Natural killer cell treated with Interleukin-12 subunit alpha and Interleukin-12 subunit beta and Interleukin-15 and Interleukin-18, amount 100 ng/mL, for 72 hours (primary cell): ENCODE measurements at regions not wholly inside any gene's neighbourhood (a gene's known extent, or its start where the extent isn't known, plus 50 kb on each side); places are given as distances from the start of the nearest gene placed in this dataset.

Experiments
- ATAC-seq, 2 donors: fragments of 150-1000 bp; cut with Tn5 transposase in 1 of 2; sonication (Bioruptor Pico), chemical (Tn5 transposase) in 1 of 2; 2 replicates each; pipeline ENCODE4 v1.10.0; 2021
- DNase-seq: peaks from one replicate; pipeline ENCODE4 v3.0.0; 2022; ENCODE audit warnings: low spot score
- H3K27ac Mint-ChIP-seq, 2 donors: 1 replicate in 1 of 2; 2 replicates in 1 of 2; pipeline ENCODE4 v1.8.0; 2022; ENCODE audit warnings: mixed read lengths in 2 of 2, mild to moderate bottlenecking in 1 of 2, moderate library complexity in 1 of 2
- H3K27me3 Mint-ChIP-seq, 2 donors: 1 replicate in 1 of 2; 2 replicates in 1 of 2; pipeline ENCODE4 v1.8.0; 2022; ENCODE audit warnings: mixed read lengths in 2 of 2
- H3K36me3 Mint-ChIP-seq: one replicate; pipeline ENCODE4 v1.8.0; 2022; ENCODE audit warnings: mixed read lengths
- H3K4me1 Mint-ChIP-seq, 2 donors: 1 replicate in 1 of 2; 2 replicates in 1 of 2; pipeline ENCODE4 v1.8.0; 2022; ENCODE audit warnings: low read depth in 2 of 2, mixed read lengths in 2 of 2, mild to moderate bottlenecking in 1 of 2
- H3K4me3 Mint-ChIP-seq: one replicate; pipeline ENCODE4 v1.8.0; 2022; ENCODE audit warnings: mixed read lengths
- H3K9me3 Mint-ChIP-seq: 2 replicates; pipeline ENCODE4 v1.8.0; 2022; ENCODE audit warnings: mixed read lengths

- Mint-ChIP-seq H3K36me3 (peaks cover 6% of the 10 kb centered on the region), H3K4me3 (no peak overlapping the region), H3K27me3 (peaks cover 0 to 8% of the 10 kb centered on the region in 2 donors), H3K4me1 (no peaks in the 10 kb centered on the region), H3K27ac (no peak overlapping the region), H3K9me3 (peaks cover 4% of the 10 kb centered on the region)
- ATAC-seq (peak in 1 of 2 donors; percentile 24), DNase-seq (no peak)
Measured at GRCh38 chr12:127696963-127697362, 570.0 kb upstream of the TMEM132C start.

GRCh38 chr12:127703026-127703425 lies 563.9 kb upstream of the TMEM132C start:
- peaks cover 4% of the 10 kb centered on the region for H3K9me3 Mint-ChIP-seq
- peaks cover 6% of the 10 kb centered on the region for H3K36me3 Mint-ChIP-seq
- H3K27me3 Mint-ChIP-seq, result no peaks in the 10 kb centered on the region
- H3K27ac Mint-ChIP-seq, result no peak overlapping the region
- no peak for ATAC-seq
- DNase-seq, result no peak
- no peak overlapping the region for H3K4me3 Mint-ChIP-seq
- no peaks in the 10 kb centered on the region for H3K4me1 Mint-ChIP-seq

GRCh38 chr12:127711108-127711507 lies 555.9 kb upstream of the TMEM132C start:
- no peaks in the 10 kb centered on the region for H3K4me1 Mint-ChIP-seq
- no peaks in the 10 kb centered on the region for H3K36me3 Mint-ChIP-seq
- H3K27ac Mint-ChIP-seq, result no peak overlapping the region
- H3K4me3 Mint-ChIP-seq, result no peak overlapping the region
- H3K9me3 Mint-ChIP-seq, result peaks cover 4% of the 10 kb centered on the region
- no peaks in the 10 kb centered on the region for H3K27me3 Mint-ChIP-seq
- DNase-seq (no peak), ATAC-seq (no peak)

- ATAC-seq, result no peak
Measured at GRCh38 chr12:127712561-127712960, 554.4 kb upstream of the TMEM132C start.

GRCh38 chr12:127716166-127716565 lies 550.8 kb upstream of the TMEM132C start:
- Mint-ChIP-seq H3K36me3 (no peaks in the 10 kb centered on the region), H3K27me3 (no peaks in the 10 kb centered on the region), H3K4me1 (no peaks in the 10 kb centered on the region), H3K9me3 (no peaks in the 10 kb centered on the region), H3K4me3 (no peak overlapping the region), H3K27ac (no peak overlapping the region)
- ATAC-seq (no peak), DNase-seq (no peak)

More at GRCh38 chr12:127712561-127712960, 554.4 kb upstream of the TMEM132C start:
- no peaks in the 10 kb centered on the region for H3K27me3 Mint-ChIP-seq
- no peaks in the 10 kb centered on the region for H3K4me1 Mint-ChIP-seq
- no peak for DNase-seq
- no peak overlapping the region for H3K27ac Mint-ChIP-seq
- H3K36me3 Mint-ChIP-seq, result no peaks in the 10 kb centered on the region
- H3K9me3 Mint-ChIP-seq, result peaks cover 4% of the 10 kb centered on the region
- H3K4me3 Mint-ChIP-seq, result no peak overlapping the region

GRCh38 chr12:127717278-127717677 lies 549.7 kb upstream of the TMEM132C start:
- no peak for ATAC-seq
- no peaks in the 10 kb centered on the region for H3K36me3 Mint-ChIP-seq
- no peak overlapping the region for H3K27ac Mint-ChIP-seq
- H3K4me3 Mint-ChIP-seq, result no peak overlapping the region
- H3K9me3 Mint-ChIP-seq, result peaks cover 2% of the 10 kb centered on the region
- no peak for DNase-seq
- no peaks in the 10 kb centered on the region for H3K4me1 Mint-ChIP-seq
- H3K27me3 Mint-ChIP-seq, result no peaks in the 10 kb centered on the region

- H3K27ac Mint-ChIP-seq, result no peak overlapping the region
- H3K4me1 Mint-ChIP-seq, result no peaks in the 10 kb centered on the region
- no peak for DNase-seq
- ATAC-seq, result no peak
- no peaks in the 10 kb centered on the region for H3K27me3 Mint-ChIP-seq
- H3K4me3 Mint-ChIP-seq, result no peak overlapping the region
- peaks cover 6% of the 10 kb centered on the region for H3K9me3 Mint-ChIP-seq
- H3K36me3 Mint-ChIP-seq, result no peaks in the 10 kb centered on the region
Measured at GRCh38 chr12:127720334-127720733, 546.6 kb upstream of the TMEM132C start.

- Mint-ChIP-seq H3K36me3 (no peaks in the 10 kb centered on the region), H3K4me1 (no peaks in the 10 kb centered on the region), H3K4me3 (no peak overlapping the region), H3K9me3 (peaks cover 6% of the 10 kb centered on the region), H3K27ac (no peak overlapping the region), H3K27me3 (no peaks in the 10 kb centered on the region)
- ATAC-seq (no peak), DNase-seq (no peak)
Measured at GRCh38 chr12:127722611-127723010, 544.4 kb upstream of the TMEM132C start.

GRCh38 chr12:127723251-127723650 lies 543.7 kb upstream of the TMEM132C start:
- peaks cover 6% of the 10 kb centered on the region for H3K9me3 Mint-ChIP-seq
- no peak for DNase-seq
- H3K4me1 Mint-ChIP-seq, result no peaks in the 10 kb centered on the region
- no peaks in the 10 kb centered on the region for H3K27me3 Mint-ChIP-seq
- no peak for ATAC-seq
- H3K4me3 Mint-ChIP-seq, result no peak overlapping the region
- H3K27ac Mint-ChIP-seq, result no peak overlapping the region
- H3K36me3 Mint-ChIP-seq, result no peaks in the 10 kb centered on the region

- no peak overlapping the region for H3K4me3 Mint-ChIP-seq
- no peak for DNase-seq
- no peak overlapping the region for H3K27ac Mint-ChIP-seq
- no peaks in the 10 kb centered on the region for H3K36me3 Mint-ChIP-seq
- H3K27me3 Mint-ChIP-seq, result no peaks in the 10 kb centered on the region
- H3K4me1 Mint-ChIP-seq, result no peaks in the 10 kb centered on the region
- ATAC-seq, result no peak
- H3K9me3 Mint-ChIP-seq, result peaks cover 13% of the 10 kb centered on the region
Measured at GRCh38 chr12:127726671-127727315, 540.2 kb upstream of the TMEM132C start.

- H3K27ac Mint-ChIP-seq, result no peak overlapping the region
- ATAC-seq (no peak), DNase-seq (no peak)
- H3K4me3 Mint-ChIP-seq, result no peak overlapping the region
- H3K4me1 Mint-ChIP-seq, result no peaks in the 10 kb centered on the region
- no peaks in the 10 kb centered on the region for H3K36me3 Mint-ChIP-seq
- no peaks in the 10 kb centered on the region for H3K27me3 Mint-ChIP-seq
- H3K9me3 Mint-ChIP-seq, result peaks cover 12% of the 10 kb centered on the region
Measured at GRCh38 chr12:127728285-127728684, 538.7 kb upstream of the TMEM132C start.

- Mint-ChIP-seq H3K36me3 (no peaks in the 10 kb centered on the region), H3K9me3 (peaks cover 14% of the 10 kb centered on the region), H3K4me3 (no peak overlapping the region), H3K27ac (no peak overlapping the region), H3K4me1 (no peaks in the 10 kb centered on the region), H3K27me3 (no peaks in the 10 kb centered on the region)
- DNase-seq, result no peak
- no peak for ATAC-seq
Measured at GRCh38 chr12:127728729-127729128, 538.2 kb upstream of the TMEM132C start.

- ATAC-seq (no peak), DNase-seq (no peak)
- no peak overlapping the region for H3K4me3 Mint-ChIP-seq
- H3K9me3 Mint-ChIP-seq, result peaks cover 14% of the 10 kb centered on the region
- no peak overlapping the region for H3K27ac Mint-ChIP-seq
- no peaks in the 10 kb centered on the region for H3K27me3 Mint-ChIP-seq
- no peaks in the 10 kb centered on the region for H3K4me1 Mint-ChIP-seq
- no peaks in the 10 kb centered on the region for H3K36me3 Mint-ChIP-seq
Measured at GRCh38 chr12:127729381-127729780, 537.6 kb upstream of the TMEM132C start.

- ATAC-seq, result no peak
- no peak overlapping the region for H3K4me3 Mint-ChIP-seq
Measured at GRCh38 chr12:127731657-127732056, 535.3 kb upstream of the TMEM132C start.

GRCh38 chr12:127742231-127742630 lies 524.7 kb upstream of the TMEM132C start:
- Mint-ChIP-seq H3K4me1 (no peaks in the 10 kb centered on the region), H3K27ac (no peak overlapping the region), H3K9me3 (peaks cover 3% of the 10 kb centered on the region), H3K36me3 (no peaks in the 10 kb centered on the region), H3K27me3 (no peaks in the 10 kb centered on the region), H3K4me3 (no peak overlapping the region)
- DNase-seq, result no peak
- ATAC-seq, result no peak

More at GRCh38 chr12:127731657-127732056, 535.3 kb upstream of the TMEM132C start:
- Mint-ChIP-seq H3K9me3 (peaks cover 18% of the 10 kb centered on the region), H3K27me3 (no peaks in the 10 kb centered on the region), H3K27ac (no peak overlapping the region), H3K4me1 (no peaks in the 10 kb centered on the region), H3K36me3 (no peaks in the 10 kb centered on the region)
- DNase-seq, result no peak
